ENCODE measurements at regions not wholly inside any gene's neighbourhood (a gene's known extent, or its start where the extent isn't known, plus 50 kb on each side); places are given as distances from the start of the nearest gene placed in this dataset.

DNA sequence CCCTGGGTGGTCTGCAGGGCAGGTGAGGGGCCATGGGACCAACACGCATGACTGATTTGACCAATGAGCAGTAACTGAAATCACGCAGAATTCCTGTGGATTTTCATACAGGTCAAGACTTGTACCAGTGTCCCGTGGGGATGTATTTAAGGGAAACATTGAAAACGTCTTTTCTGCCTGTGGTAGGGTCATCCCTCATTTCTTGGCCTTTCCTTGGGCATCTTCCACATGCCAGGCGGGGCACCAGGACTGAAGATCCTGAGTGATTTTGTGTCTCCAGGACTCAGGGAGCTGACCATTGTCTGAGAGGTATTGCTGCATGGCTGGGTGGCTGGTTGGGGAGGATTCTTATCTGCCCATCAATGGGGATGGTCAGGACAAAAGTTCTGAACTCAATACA, 289.0 kb downstream of the GLRX3 start:
- no peak for DNase-seq (ENCODE audit: low read depth in 1 of 2, low spot score in 1 of 2)

DNA sequence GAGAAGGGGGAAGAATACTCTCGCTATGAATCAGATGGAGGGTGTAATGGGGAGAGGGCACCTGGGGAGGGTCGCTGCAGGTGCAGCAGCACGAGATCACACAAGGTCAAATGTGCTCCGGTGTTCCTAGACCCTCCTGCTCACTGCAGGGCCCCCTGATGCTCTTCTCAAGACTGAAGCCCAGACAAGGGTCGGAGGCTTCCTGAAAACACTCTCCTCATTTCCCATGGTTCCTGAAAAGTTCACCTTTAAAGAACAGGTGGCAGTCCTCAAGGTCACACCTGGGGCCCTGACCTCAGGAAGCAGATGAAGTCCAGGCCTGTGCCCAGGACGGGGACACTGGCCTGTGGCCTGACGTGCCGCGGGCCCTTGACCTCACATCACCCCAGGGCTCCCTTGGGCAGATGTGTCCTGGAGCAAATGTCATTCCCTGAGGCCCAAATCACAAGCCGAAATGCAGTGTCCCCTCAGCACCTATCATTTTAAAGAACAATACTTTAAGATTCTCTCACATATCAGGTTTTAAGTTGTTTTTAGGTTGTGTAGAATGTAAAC, 289.8 kb downstream of the GLRX3 start:
- DNase-seq (ENCODE audit: low read depth in 1 of 2, low spot score in 1 of 2): no peak

GRCh38 chr10:130427216-130427722, 291.1 kb downstream of the GLRX3 start:
- DNase-seq (ENCODE audit: low read depth in 1 of 2, low spot score in 1 of 2): no peak

- no peak for DNase-seq (ENCODE audit: low read depth in 1 of 2, low spot score in 1 of 2)
These were observed 292.7 kb downstream of the GLRX3 start for GRCh38 chr10:130428936-130429335.

- no peak for DNase-seq (ENCODE audit: low read depth in 1 of 2, low spot score in 1 of 2)
These were observed 293.6 kb downstream of the GLRX3 start for GRCh38 chr10:130429809-130430208.

DNA sequence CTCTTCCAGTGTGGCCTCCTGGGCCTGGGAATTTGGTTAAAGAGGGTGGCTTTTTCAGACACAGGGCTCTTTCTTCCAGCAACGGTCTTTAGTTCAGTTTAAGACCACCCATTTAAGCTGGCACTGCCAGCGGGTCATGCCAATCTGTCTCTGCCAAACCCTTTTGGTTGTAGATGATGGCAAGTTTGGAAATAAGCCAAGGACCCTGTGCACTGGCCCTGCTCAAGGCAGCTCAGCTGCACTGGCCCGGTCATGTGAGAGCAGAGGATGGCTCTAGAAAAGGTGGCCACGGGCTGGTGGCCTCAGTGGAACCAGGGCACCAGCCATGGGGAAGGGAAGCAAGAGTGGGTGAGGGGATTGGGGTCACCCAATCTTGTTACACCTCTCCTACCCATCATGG, 294.1 kb downstream of the GLRX3 start:
- DNase-seq (ENCODE audit: low read depth in 1 of 2, low spot score in 1 of 2): no peak

- no peak for DNase-seq (ENCODE audit: low read depth in 1 of 2, low spot score in 1 of 2)
These were observed 294.9 kb downstream of the GLRX3 start for GRCh38 chr10:130430852-130431704.

DNA sequence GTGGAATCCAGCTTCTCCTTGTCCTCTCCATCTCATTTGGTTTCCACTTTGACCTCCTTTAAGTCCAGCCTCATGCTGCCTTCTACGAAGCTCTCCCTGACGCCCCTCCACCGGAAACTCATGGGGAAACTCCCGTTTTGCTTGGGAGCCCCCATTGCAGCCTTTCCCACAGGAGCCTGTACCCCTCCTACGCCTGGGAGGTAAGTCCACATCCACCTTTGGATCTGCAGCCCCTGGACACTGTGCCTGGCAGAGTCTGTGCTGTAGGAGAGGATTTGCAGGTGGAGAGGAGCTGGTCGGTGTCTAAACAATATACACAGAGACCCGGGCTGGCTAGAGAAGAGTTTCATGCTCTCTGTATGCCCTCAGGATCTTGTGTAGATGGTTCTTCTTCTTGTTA, 296.1 kb downstream of the GLRX3 start:
- no peak for DNase-seq (ENCODE audit: low read depth in 1 of 2, low spot score in 1 of 2)

DNA sequence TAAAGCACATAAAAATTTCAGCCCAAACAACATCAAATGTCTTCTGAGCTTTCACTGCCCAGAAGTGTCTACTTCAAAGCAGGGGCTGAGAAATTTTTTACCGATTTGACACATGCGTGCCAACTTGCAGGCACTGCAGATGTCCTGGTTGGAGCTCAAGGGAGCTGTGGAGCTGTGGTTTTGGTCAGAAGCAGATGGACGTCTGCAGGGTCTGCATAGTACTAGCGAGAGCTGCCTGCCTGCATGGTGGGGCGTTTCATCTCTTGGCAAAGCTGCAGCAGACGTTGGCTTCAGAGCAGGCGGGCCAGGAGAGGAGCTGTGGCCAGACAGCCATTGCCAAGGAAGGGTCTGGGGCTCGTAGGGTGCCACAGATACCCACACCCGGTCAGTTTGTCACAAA, 296.7 kb downstream of the GLRX3 start:
- no peak for DNase-seq (ENCODE audit: low read depth in 1 of 2, low spot score in 1 of 2)

GRCh38 chr10:130434446-130435385, 298.5 kb downstream of the GLRX3 start:
- DNase-seq (ENCODE audit: low read depth in 1 of 2, low spot score in 1 of 2): no peak

GRCh38 chr10:130435961-130436360, 299.8 kb downstream of the GLRX3 start:
- DNase-seq (ENCODE audit: low read depth in 1 of 2, low spot score in 1 of 2): no peak

DNA sequence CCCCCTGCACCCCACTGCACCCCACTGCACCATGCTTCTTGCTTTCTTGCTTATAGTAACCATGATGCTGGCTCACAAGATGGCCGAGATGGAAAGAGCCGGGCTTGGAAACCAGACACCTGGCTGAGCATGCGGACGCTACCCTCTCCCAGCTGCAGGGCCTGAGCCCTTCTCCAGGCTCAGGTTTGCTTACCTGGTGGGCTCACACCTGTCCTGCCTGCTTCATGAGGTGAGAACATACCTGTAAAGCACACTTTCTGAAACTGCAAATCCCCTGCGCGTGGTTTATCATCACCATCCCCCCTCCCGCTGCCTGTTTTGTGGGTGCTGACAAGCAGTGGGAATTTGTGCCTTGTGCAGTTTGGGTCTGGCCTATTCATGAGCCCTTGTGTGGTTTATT, 302.7 kb downstream of the GLRX3 start:
- DNase-seq (ENCODE audit: low read depth in 1 of 2, low spot score in 1 of 2): no peak

- DNase-seq (ENCODE audit: low read depth in 1 of 2, low spot score in 1 of 2): no peak
These were observed 303.6 kb downstream of the GLRX3 start for GRCh38 chr10:130439766-130440165.

DNA sequence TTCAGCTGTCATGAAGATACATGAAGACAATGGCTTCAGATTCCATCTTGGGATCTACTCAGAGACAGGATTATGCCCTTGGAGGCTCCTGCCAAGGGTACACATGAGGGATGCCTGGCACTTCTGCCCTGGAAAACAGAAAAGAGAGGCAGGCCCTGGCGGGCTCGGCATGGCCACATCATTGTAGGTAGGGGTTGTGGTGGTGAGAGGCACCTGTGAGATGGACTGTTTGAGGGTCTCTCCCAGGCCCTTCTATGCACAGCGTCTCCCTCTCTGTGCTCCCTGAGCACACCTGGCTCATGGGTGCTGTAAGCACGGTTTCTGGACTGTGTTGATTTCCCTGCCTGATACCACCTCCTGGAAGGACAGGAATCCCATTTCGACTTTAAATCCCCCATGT, 304.3 kb downstream of the GLRX3 start:
- DNase-seq (ENCODE audit: low read depth in 1 of 2, low spot score in 1 of 2): no peak

GRCh38 chr10:130440971-130441370, 304.8 kb downstream of the GLRX3 start:
- no peak for DNase-seq (ENCODE audit: low read depth in 1 of 2, low spot score in 1 of 2)

DNA sequence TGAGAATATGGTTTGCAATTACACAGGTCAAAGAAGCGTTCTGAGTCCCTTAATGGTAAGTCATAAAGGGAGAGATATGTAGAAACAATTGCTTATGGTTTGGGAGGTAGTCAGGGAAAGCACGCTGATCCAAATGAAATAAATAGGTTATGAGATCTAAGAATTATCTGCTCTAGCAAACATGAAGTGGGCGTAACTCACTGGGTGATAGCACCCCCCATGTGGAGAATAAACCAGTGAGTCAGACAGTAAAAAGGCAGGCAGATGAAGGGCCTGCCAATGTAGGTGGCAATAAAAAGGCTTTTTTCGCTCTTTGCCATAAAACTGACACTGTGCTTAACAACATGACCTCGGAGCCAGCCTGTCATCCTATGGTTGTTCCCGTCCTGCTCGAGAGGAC, 306.9 kb downstream of the GLRX3 start:
- DNase-seq (ENCODE audit: low read depth in 1 of 2, low spot score in 1 of 2): no peak

DNA sequence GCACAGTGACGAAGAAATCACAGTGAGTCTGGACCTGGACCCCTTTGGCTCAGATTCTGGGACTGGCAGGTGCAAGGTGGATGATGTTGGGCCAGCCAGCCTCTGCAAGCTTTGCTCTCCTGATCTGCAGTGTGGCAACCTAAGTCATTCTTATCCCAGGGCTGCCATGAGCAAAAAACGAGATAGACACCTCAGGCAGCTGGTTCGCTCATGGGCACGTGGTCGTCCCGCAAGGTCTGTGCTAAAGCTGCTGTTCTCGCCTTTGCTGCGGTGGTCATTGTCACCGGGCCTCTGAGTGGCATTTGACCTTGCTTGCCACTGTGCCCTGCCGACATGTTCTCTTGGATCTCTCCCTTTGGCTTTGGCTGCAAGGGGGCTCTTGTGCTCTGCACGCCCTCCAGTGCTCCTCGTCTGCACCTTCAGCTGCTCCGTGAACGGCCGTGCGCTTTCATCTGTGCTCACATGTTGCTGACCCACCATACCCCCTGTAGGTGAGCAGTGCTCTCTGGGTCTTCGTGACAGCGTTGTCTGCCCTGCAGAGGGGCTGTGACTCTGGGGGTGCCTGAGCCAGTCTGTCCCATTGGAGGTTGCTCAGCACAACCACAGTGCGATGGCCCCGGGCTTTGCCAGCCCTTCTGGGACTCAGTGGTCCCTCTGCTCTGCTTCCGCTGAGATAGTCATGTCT, 317.0 kb downstream of the GLRX3 start:
- no peak for DNase-seq (ENCODE audit: low read depth in 1 of 2, low spot score in 1 of 2)

DNA sequence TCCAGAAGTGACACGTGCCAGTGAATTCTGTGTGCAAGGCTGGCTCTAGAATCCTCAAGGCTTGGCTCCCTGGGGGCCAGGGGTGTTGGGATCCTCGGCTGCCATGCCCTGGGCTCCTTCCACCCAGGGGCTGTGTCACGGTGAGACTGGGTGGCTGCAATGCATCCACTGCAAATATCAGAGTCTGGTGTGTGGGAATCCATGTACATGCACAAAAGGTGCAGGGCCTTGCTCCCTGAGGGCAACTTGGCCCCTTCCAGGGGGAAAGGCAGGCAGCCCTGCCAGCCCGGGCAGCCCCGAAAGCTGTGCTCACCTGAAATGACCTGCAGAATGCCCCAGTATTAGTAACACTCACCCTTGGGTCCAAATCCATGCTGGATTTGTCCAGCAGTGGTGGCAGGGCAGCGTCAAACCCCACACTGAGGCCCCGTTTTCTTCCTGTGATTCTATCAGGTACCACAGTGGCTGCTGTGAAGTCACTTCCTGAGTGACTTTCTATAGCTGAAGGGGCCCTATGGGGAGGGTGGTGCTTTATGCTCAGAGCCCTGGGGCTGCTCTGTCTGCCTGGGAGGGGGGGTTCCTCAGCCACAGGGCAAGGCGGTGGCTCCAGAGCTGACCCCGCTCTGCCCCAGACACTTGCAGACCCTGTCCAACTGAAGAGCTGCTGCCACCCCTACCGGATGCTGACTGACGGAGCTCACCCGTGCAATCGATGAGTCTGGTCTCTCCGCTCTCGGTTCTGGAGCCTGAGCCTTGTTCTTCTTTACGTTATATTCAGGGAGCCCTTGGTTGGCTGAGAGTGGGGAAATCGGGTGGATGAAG, 317.7 kb downstream of the GLRX3 start:
- no peak for DNase-seq (ENCODE audit: low read depth in 1 of 2, low spot score in 1 of 2)

GRCh38 chr10:130454543-130455000, 318.4 kb downstream of the GLRX3 start:
- DNase-seq (ENCODE audit: low read depth in 1 of 2, low spot score in 1 of 2): no peak

DNA sequence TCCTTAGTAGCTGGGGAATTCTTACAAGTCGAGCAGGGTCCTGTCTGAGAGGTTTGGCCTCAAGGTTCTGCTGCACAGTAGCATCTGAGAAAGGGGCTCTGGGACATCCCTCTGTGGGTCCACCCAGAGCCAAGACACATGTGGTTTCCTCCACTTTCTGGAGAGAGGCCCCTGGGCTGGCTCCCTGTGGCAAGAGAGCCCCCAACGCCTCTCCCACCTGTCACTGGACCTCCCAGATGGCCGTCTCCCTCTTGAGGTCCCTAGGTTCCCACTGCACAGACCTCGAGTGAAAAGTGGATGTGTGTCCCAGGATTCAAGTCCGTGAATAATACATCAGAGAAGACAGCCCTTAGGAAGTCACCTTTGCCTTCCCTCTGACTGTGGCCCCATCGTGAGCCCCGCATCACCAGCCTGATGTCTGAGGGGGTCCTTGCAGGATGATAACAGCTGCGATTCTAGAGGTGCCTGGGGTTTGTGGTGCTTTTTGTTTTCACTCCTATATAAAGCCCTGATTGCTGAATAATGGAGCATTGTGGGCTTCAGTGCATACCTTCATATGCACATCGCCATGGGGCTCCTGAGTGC, 319.0 kb downstream of the GLRX3 start:
- DNase-seq (ENCODE audit: low read depth in 1 of 2, low spot score in 1 of 2): no peak

Data from stimulated activated CD4-positive, alpha-beta T cell treated with anti-CD3 and anti-CD28 coated beads, Interleukin-15, amount 100 ng/mL, for 1 hour (primary cell).